ENCODE measurements at regions not wholly inside any gene's neighbourhood (a gene's known extent, or its start where the extent isn't known, plus 50 kb on each side); places are given as distances from the start of the nearest gene placed in this dataset.

GRCh38 chr4:84232309-84233095 lies 266.6 kb downstream of the NKX6-1 start:
- TF ChIP-seq NFYB (IDR thresholded peaks at IDR 0.05; ENCODE audit: extremely low read depth, insufficient read length) (no peak), EP300 (IDR thresholded peaks at IDR 0.05; ENCODE audit: low read length) (no peak), POLR3G (IDR thresholded peaks at IDR 0.05; ENCODE audit: extremely low read depth, insufficient read length, insufficient replicate concordance) (no peak), ZNF431 (CRISPR knock-in tag; IDR thresholded peaks at IDR 0.05) (no peak), ZKSCAN1 (IDR thresholded peaks at IDR 0.05; ENCODE audit: low read depth, low read length) (no peak), IRF1 (CRISPR knock-in tag; IDR thresholded peaks at IDR 0.05; ENCODE audit: borderline replicate concordance) (no peak)
- TF ChIP-seq, protein P1, sequence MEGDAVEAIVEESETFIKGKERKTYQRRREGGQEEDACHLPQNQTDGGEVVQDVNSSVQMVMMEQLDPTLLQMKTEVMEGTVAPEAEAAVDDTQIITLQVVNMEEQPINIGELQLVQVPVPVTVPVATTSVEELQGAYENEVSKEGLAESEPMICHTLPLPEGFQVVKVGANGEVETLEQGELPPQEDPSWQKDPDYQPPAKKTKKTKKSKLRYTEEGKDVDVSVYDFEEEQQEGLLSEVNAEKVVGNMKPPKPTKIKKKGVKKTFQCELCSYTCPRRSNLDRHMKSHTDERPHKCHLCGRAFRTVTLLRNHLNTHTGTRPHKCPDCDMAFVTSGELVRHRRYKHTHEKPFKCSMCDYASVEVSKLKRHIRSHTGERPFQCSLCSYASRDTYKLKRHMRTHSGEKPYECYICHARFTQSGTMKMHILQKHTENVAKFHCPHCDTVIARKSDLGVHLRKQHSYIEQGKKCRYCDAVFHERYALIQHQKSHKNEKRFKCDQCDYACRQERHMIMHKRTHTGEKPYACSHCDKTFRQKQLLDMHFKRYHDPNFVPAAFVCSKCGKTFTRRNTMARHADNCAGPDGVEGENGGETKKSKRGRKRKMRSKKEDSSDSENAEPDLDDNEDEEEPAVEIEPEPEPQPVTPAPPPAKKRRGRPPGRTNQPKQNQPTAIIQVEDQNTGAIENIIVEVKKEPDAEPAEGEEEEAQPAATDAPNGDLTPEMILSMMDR (IDR thresholded peaks at IDR 0.05 in 2 of 3, conservative IDR thresholded peaks at IDR 0.05 in 1 of 3; ENCODE audit: insufficient read depth in 2 of 3, low read depth in 1 of 3, low read length in 3 of 3): no peak
- TF ChIP-seq, protein P2, sequence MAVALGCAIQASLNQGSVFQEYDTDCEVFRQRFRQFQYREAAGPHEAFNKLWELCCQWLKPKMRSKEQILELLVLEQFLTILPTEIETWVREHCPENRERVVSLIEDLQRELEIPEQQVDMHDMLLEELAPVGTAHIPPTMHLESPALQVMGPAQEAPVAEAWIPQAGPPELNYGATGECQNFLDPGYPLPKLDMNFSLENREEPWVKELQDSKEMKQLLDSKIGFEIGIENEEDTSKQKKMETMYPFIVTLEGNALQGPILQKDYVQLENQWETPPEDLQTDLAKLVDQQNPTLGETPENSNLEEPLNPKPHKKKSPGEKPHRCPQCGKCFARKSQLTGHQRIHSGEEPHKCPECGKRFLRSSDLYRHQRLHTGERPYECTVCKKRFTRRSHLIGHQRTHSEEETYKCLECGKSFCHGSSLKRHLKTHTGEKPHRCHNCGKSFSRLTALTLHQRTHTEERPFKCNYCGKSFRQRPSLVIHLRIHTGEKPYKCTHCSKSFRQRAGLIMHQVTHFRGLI (CRISPR knock-in tag; IDR thresholded peaks at IDR 0.05): no peak

Measured in K562 (cell line).